ENCODE measurements at regions not wholly inside any gene's neighbourhood (a gene's known extent, or its start where the extent isn't known, plus 50 kb on each side); places are given as distances from the start of the nearest gene placed in this dataset.

GRCh38 chr3:25289156-25289555, 138.9 kb upstream of the RARB start:
- no peak overlapping the region for H3K27ac ChIP-seq
- TF ChIP-seq ZFX (IDR thresholded peaks at IDR 0.05) = no peak
- TF ChIP-seq CTCF (conservative IDR thresholded peaks at IDR 0.05) = no peak

- no peak for TF ChIP-seq CTCF (conservative IDR thresholded peaks at IDR 0.05)
- no peak for TF ChIP-seq ZFX (IDR thresholded peaks at IDR 0.05)
Measured at GRCh38 chr3:25289663-25290062, 138.4 kb upstream of the RARB start.

GRCh38 chr3:25291481-25291905, 136.6 kb upstream of the RARB start:
- H3K27ac ChIP-seq = no peak overlapping the region
- TF ChIP-seq ZFX (IDR thresholded peaks at IDR 0.05) (no peak), CTCF (conservative IDR thresholded peaks at IDR 0.05) (no peak)

More at GRCh38 chr3:25289663-25290062, 138.4 kb upstream of the RARB start:
- no peak overlapping the region for H3K27ac ChIP-seq

GRCh38 chr3:25292036-25292435, 136.0 kb upstream of the RARB start:
- TF ChIP-seq CTCF (conservative IDR thresholded peaks at IDR 0.05) (no peak), ZFX (IDR thresholded peaks at IDR 0.05) (no peak)
- no peak overlapping the region for H3K27ac ChIP-seq

- H3K27ac ChIP-seq = no peak overlapping the region
- TF ChIP-seq CTCF (conservative IDR thresholded peaks at IDR 0.05) (no peak), ZFX (IDR thresholded peaks at IDR 0.05) (no peak)
Measured at GRCh38 chr3:25292595-25292994, 135.5 kb upstream of the RARB start.

GRCh38 chr3:25293736-25294135, 134.3 kb upstream of the RARB start:
- TF ChIP-seq CTCF (conservative IDR thresholded peaks at IDR 0.05) (no peak), ZFX (IDR thresholded peaks at IDR 0.05) (no peak)
- no peak overlapping the region for H3K27ac ChIP-seq

GRCh38 chr3:25294169-25294805, 133.8 kb upstream of the RARB start:
- no peak overlapping the region for H3K27ac ChIP-seq
- TF ChIP-seq CTCF (conservative IDR thresholded peaks at IDR 0.05) (no peak), ZFX (IDR thresholded peaks at IDR 0.05) (no peak)

Measured in C4-2B (cell line).